KOPT-K1 (cell line): ENCODE measurements at regions not wholly inside any gene's neighbourhood (a gene's known extent, or its start where the extent isn't known, plus 50 kb on each side); places are given as distances from the start of the nearest gene placed in this dataset.

Experiments
- H3K27ac ChIP-seq: fragments of 200-600 bp; sonication (generic); 2 replicates; pipeline ENCODE4 v1.5.1; 2016; ENCODE audit warnings: antibody characterized with exemption, mild to moderate bottlenecking, low read depth, low read length; ENCODE audit not compliant: poor library complexity, severe bottlenecking
- H3K36me3 ChIP-seq: fragments of 200-600 bp; sonication (generic); 2 replicates; pipeline ENCODE4 v1.5.1; 2017; ENCODE audit warnings: antibody characterized with exemption, mild to moderate bottlenecking, low read length, moderate library complexity; ENCODE audit not compliant: insufficient read depth
- H3K9me3 ChIP-seq: fragments of 200-600 bp; sonication (generic); 2 replicates; pipeline ENCODE4 v1.5.1; 2017; ENCODE audit warnings: antibody characterized with exemption, low read length, mild to moderate bottlenecking; ENCODE audit not compliant: insufficient read depth, poor library complexity, severe bottlenecking

DNA sequence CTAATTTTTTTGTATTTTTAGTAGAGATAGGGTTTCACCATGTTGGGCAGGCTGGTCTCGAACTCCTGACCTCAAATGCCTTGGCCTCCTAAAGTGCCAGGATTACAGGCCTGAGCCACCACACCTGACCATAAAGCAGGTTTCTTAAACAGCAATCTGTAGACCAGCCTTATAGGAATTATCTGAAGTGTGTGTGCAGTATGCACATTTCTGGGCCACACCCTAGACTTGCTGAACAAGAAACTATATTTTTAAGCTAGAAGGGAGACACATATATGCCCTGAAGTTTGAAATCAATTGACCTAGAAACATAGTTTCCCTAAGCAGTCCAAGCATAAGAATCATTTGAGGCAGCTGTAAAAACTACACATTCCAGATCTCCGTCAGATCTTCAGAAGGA is 805.7 kb downstream of the TUSC7 start:
- no peaks in the 10 kb centered on the region for H3K36me3 ChIP-seq
- H3K9me3 ChIP-seq = no peaks in the 10 kb centered on the region
- no peak overlapping the region for H3K27ac ChIP-seq

- H3K9me3 ChIP-seq = no peaks in the 10 kb centered on the region
- no peak overlapping the region for H3K27ac ChIP-seq
- no peaks in the 10 kb centered on the region for H3K36me3 ChIP-seq
Measured at GRCh38 chr3:117518364-117518763, 808.8 kb downstream of the TUSC7 start.

GRCh38 chr3:117519776-117520175 is 810.2 kb downstream of the TUSC7 start:
- Histone ChIP-seq H3K9me3 (no peaks in the 10 kb centered on the region), H3K27ac (no peak overlapping the region), H3K36me3 (no peaks in the 10 kb centered on the region)

DNA sequence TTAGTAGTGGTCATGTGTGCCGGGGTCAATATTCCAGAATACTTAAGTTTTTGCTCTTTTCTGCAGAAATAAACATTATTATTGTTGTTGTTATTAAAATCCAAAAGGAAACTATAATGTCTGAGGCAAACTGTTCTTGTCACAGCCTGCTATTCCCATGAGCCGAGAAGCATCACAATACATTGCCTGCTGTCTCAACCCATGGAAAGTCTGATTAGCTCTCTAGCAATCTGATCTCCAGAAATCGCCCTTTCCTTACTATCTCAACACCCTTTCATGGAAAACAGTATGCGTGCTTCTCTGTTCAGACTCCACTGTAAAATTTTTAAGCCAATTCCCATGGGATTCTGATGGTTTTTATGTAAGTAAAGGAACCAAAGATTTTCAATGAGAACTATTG is 811.0 kb downstream of the TUSC7 start:
- Histone ChIP-seq H3K27ac (no peak overlapping the region), H3K36me3 (no peaks in the 10 kb centered on the region), H3K9me3 (no peaks in the 10 kb centered on the region)

DNA sequence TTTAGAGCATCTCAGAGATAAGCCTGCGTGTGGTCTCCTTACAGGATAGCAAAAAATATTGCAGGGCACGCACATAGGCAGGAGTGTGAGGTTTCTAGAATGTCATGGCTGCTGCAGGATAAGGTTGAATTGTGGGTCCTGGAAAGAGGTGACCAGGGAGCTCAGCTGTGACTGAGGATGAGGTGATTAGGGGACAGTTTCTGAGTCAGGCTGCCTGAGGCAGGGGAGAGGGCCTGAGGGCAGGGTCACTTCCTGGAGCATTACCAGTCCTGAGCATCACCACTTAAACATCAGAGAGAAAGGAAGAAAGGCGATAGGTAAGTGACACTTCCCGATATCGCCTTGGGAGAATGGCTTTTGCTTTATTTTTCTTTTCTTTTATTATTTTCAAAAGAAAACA is 813.8 kb downstream of the TUSC7 start:
- Histone ChIP-seq H3K27ac (no peak overlapping the region), H3K36me3 (no peaks in the 10 kb centered on the region), H3K9me3 (no peaks in the 10 kb centered on the region)

DNA sequence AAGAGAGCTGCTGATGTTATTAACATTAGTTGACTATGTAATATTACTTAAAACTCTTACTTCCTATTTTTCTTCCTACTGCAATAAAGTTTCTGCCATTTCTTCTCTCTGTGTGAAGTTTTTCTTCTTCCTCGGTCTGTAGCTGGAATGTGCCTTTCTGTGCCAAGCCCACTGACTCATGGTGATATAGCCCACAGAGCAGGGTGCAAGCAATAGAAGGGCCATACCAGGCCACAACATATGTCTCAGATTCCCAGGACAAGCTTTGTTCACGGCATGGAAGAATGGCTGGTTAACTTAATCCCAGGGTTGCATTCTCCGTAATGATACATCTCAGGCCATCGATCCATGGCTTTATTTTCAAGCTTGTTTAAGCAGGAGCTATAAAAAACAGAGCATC is 815.3 kb downstream of the TUSC7 start:
- Histone ChIP-seq H3K9me3 (no peaks in the 10 kb centered on the region), H3K36me3 (no peaks in the 10 kb centered on the region), H3K27ac (no peak overlapping the region)

DNA sequence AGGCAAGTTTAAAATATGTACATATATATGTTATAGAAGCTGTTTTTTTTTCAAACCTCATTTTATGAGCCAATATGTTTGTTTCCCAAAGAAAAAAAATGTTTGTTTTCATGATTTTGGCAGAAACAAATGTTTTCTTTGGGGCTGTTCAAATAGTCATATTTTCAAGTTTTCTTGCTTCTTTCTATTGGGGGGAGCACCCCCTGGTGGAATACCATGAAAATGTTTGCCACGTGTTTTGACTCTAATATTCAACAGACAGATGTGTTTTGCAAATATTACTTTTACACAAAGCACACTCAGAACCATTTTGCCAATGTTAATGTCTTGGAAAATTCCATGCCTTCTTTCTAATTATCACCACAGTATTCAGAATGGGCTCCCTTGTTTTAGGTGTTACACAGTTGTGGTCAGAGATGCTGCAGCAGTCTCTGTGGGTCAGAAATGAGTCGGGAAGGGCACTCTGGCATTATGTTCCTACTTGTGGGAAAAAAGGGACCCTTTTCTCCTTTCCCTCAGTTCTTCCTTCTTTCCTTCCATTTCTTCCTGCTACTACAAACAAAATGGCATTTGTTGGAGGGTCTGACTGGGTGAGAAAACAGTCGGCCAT is 817.0 kb downstream of the TUSC7 start:
- H3K27ac ChIP-seq = no peak overlapping the region
- no peaks in the 10 kb centered on the region for H3K36me3 ChIP-seq
- no peaks in the 10 kb centered on the region for H3K9me3 ChIP-seq

GRCh38 chr3:117527346-117527745 is 817.8 kb downstream of the TUSC7 start:
- Histone ChIP-seq H3K9me3 (no peaks in the 10 kb centered on the region), H3K36me3 (no peaks in the 10 kb centered on the region), H3K27ac (no peak overlapping the region)

- Histone ChIP-seq H3K27ac (no peak overlapping the region), H3K9me3 (no peaks in the 10 kb centered on the region), H3K36me3 (no peaks in the 10 kb centered on the region)
Measured at GRCh38 chr3:117528688-117529087, 819.1 kb downstream of the TUSC7 start.

GRCh38 chr3:117531078-117531767 is 821.6 kb downstream of the TUSC7 start:
- Histone ChIP-seq H3K27ac (no peak overlapping the region), H3K36me3 (no peaks in the 10 kb centered on the region), H3K9me3 (no peaks in the 10 kb centered on the region)

DNA sequence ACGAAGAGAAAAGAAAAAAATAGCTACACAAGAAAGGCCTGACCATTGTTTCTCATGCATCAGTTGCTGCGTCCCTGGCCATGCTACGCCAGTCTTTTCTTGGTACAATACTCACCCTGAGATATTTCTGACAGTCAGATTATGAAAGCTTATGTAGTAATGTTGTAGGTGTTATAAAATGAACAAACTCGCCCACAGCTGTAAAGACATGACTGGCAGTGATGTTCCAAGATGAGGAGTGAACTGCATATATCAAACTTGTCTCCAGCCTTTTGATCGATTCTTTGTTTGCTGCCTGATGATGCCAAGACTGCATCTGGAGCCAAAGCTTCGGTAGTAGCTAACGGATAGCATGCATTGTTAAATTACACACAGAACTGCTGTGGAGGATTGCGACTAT is 822.7 kb downstream of the TUSC7 start:
- peaks cover 9% of the 10 kb centered on the region for H3K9me3 ChIP-seq
- no peak overlapping the region for H3K27ac ChIP-seq
- no peaks in the 10 kb centered on the region for H3K36me3 ChIP-seq

DNA sequence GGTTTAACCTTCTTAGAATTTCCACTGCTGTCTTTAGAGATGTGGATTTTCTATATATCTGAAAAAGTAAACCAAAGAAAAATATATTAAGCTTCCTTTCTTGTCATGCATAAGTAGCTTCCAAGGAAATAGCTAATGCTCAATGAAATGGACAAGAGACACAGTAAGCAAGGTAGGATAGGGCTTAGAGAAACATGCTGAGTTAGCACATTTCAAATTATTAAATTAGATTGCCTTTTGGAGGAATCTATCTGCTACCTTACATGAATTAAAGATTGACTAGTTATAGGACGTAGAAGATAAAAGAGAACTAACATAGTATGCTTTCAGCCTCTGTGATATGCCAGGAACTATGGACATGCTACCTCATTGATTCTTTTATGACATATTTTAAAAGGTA is 824.6 kb downstream of the TUSC7 start:
- Histone ChIP-seq H3K9me3 (peaks cover 9% of the 10 kb centered on the region), H3K36me3 (no peaks in the 10 kb centered on the region), H3K27ac (no peak overlapping the region)

DNA sequence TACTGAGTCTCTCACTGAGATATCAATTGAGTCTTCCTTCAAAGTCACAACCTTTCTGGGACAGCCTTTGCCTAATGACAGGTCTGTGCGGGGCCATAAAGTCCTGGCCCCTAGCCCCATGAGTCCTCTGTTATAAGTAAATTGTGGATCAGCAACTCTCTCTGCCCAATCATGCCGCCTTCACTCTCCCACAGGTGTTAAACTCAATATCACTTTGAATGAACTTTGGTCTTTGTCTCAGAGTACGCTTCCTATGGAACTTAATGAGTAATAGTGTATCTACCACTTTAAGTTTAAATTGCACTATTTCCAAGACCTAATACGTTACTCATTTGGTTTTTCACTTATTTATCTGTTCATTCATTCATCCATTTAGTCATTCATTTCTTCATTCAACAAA is 826.4 kb downstream of the TUSC7 start:
- Histone ChIP-seq H3K9me3 (peaks cover 9% of the 10 kb centered on the region), H3K36me3 (no peaks in the 10 kb centered on the region), H3K27ac (no peak overlapping the region)

DNA sequence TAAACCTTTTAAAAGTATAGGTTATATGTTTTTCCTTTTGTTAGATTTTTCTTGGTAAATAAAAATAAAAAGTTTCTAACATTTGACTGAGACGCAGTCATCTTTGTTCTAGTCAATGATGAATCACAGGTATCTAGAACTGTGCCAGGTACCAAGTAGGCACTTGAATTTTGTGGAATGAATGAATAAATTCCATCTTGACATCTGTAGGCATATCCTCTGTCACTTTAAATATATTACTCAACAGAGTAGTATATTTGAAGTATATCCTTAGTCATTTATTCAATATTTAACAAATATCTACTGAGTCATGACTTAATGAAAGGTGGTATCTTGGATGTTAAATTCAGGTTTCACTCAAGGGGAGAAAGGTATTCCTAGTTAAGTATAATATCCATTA is 828.4 kb downstream of the TUSC7 start:
- H3K9me3 ChIP-seq = peaks cover 9% of the 10 kb centered on the region
- H3K36me3 ChIP-seq = no peaks in the 10 kb centered on the region
- H3K27ac ChIP-seq = no peak overlapping the region

- Histone ChIP-seq H3K27ac (no peak overlapping the region), H3K9me3 (peaks cover 9% of the 10 kb centered on the region), H3K36me3 (no peaks in the 10 kb centered on the region)
Measured at GRCh38 chr3:117539729-117540128, 830.1 kb downstream of the TUSC7 start.

DNA sequence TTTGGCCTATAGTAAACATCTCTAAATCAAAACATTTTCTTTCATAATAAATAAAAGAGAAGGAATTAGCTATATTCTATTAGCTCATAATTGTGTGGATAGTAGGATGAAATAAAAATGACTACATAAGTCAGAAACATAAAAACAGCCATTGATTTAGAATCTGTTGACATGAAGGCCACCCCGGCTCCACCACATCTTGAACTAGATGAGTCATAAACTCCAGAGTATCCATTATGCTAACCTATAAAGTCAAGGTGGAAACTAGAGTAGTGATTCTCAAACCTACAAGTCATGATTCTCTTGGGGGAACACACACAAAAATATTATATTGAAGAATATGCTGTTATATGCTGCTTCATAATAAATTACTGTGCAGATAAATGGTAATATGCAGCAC is 831.0 kb downstream of the TUSC7 start:
- Histone ChIP-seq H3K9me3 (peaks cover 9% of the 10 kb centered on the region), H3K27ac (no peak overlapping the region), H3K36me3 (no peaks in the 10 kb centered on the region)
